ENCODE measurements at regions not wholly inside any gene's neighbourhood (a gene's known extent, or its start where the extent isn't known, plus 50 kb on each side); places are given as distances from the start of the nearest gene placed in this dataset.

GRCh38 chr2:18062892-18063291 lies 184.4 kb downstream of the KCNS3 start:
- H3K4me3 ChIP-seq = no peak overlapping the region
- no peaks in the 10 kb centered on the region for H3K27me3 ChIP-seq
- TF ChIP-seq CTCF (IDR thresholded peaks at IDR 0.05) = no peak
- no peak for TF ChIP-seq POLR2A (IDR thresholded peaks at IDR 0.05)
- peak overlapping the region in 1 of 4 donors; percentile 61 for H3K27ac ChIP-seq
- H3K9me3 ChIP-seq = no peaks in the 10 kb centered on the region
- no peak for DNase-seq
- peaks cover 0 to 4% (median 0%) of the 10 kb centered on the region in 4 donors for H3K4me1 ChIP-seq
- no peaks in the 10 kb centered on the region for H3K36me3 ChIP-seq

- TF ChIP-seq CTCF (IDR thresholded peaks at IDR 0.05) (no peak), POLR2A (IDR thresholded peaks at IDR 0.05) (no peak)
- Histone ChIP-seq H3K27me3 (no peaks in the 10 kb centered on the region), H3K27ac (no peak overlapping the region), H3K36me3 (no peaks in the 10 kb centered on the region), H3K9me3 (no peaks in the 10 kb centered on the region), H3K4me1 (peaks cover 0 to 4% (median 0%) of the 10 kb centered on the region in 4 donors), H3K4me3 (no peak overlapping the region)
- DNase-seq = no peak
Observed at GRCh38 chr2:18061717-18062116, 183.2 kb downstream of the KCNS3 start.

DNA sequence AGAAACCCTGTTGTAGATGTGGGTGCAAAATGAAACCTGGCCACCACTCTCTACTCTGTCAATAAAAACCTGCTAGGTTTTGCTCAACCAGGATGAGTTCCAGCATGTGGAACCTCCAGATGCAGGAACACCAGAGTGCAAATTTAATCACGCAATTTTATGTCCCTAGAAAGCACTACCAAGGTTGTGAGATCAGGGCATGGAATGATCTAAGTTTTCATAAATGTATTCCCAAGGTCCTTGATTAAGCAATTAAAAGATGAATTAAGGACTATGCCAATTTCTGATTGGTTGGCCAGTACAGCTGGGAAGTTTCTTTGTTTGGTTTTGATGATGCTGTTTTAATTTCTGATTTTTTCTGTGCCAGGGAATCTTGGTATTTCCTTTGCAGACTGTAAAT lies 179.2 kb downstream of the KCNS3 start:
- Histone ChIP-seq H3K4me3 (no peak overlapping the region), H3K27ac (no peak overlapping the region), H3K36me3 (no peaks in the 10 kb centered on the region), H3K27me3 (no peaks in the 10 kb centered on the region), H3K9me3 (no peaks in the 10 kb centered on the region), H3K4me1 (no peaks in the 10 kb centered on the region)
- no peak for DNase-seq
- TF ChIP-seq CTCF (IDR thresholded peaks at IDR 0.05) (no peak), POLR2A (IDR thresholded peaks at IDR 0.05) (no peak)

- Histone ChIP-seq H3K9me3 (no peaks in the 10 kb centered on the region), H3K4me3 (no peak overlapping the region), H3K27me3 (no peaks in the 10 kb centered on the region), H3K4me1 (no peaks in the 10 kb centered on the region), H3K36me3 (no peaks in the 10 kb centered on the region), H3K27ac (no peak overlapping the region)
- TF ChIP-seq CTCF (IDR thresholded peaks at IDR 0.05) (no peak), POLR2A (IDR thresholded peaks at IDR 0.05) (no peak)
- DNase-seq = no peak
Observed at GRCh38 chr2:18055290-18055689, 176.8 kb downstream of the KCNS3 start.

DNA sequence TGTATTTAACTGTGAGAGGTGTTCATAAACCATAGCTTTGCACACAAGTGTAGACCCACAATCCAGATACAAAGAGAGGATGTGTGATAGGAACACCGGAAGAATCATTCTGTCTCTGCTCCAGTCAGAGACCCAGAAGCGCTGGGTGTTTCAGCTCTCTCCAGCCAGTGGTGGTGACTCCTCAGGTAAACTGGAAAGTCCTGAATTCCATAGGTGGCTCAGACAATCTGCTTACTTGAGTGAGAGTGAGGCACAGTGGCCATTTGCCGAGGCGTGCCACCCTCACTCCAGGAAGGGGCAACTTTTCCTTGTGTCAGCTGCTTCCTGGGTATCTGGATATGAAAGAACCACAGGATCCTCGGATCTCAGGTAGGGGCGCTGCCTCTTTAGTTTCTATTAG lies 171.5 kb downstream of the KCNS3 start:
- DNase-seq = no peak
- no peaks in the 10 kb centered on the region for H3K9me3 ChIP-seq
- no peaks in the 10 kb centered on the region for H3K4me1 ChIP-seq
- H3K36me3 ChIP-seq = no peaks in the 10 kb centered on the region
- no peak overlapping the region for H3K4me3 ChIP-seq
- TF ChIP-seq POLR2A (IDR thresholded peaks at IDR 0.05) (no peak), CTCF (IDR thresholded peaks at IDR 0.05) (no peak)
- H3K27me3 ChIP-seq = no peaks in the 10 kb centered on the region
- no peak overlapping the region for H3K27ac ChIP-seq

- Histone ChIP-seq H3K27me3 (no peaks in the 10 kb centered on the region), H3K4me3 (no peak overlapping the region), H3K36me3 (no peaks in the 10 kb centered on the region), H3K4me1 (no peaks in the 10 kb centered on the region), H3K27ac (no peak overlapping the region), H3K9me3 (no peaks in the 10 kb centered on the region)
- no peak for DNase-seq
- TF ChIP-seq POLR2A (IDR thresholded peaks at IDR 0.05) (no peak), CTCF (IDR thresholded peaks at IDR 0.05) (no peak)
Observed at GRCh38 chr2:18049325-18049724, 170.9 kb downstream of the KCNS3 start.
